ENCODE measurements at regions not wholly inside any gene's neighbourhood (a gene's known extent, or its start where the extent isn't known, plus 50 kb on each side); places are given as distances from the start of the nearest gene placed in this dataset.

DNA sequence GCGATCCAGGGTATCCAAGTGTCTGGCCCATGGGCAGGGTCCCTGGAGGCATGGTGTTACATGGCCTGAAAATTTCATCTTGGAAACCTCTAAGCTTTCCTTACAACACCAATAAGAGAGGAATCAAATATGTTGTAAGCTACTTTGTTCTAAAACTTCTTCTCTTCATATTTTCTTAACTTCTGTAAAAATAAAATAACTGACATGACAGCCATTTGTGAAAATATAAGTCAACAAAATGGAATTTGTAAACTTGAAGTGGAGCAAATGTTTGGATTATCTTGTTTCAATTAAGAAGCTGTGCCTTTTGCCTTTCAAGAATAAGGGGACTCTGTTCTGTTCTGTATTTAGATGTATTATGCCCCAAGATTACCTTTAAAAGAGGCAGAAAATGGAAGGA lies 319.7 kb downstream of the LPIN1 start:
- H3K9ac ChIP-seq (ENCODE audit: insufficient read depth in 1 of 2, low read length in 2 of 2): no peak overlapping the region
- 97 to 100% methylated on average over 1 of the region's 1 CpG for WGBS, 2 donors
- DNase-seq (no peak), ATAC-seq (ENCODE audit: insufficient read depth, low FRiP score) (no peak)
- H3K27ac ChIP-seq (ENCODE audit: low read depth in 1 of 2, low read length in 1 of 2): no peak overlapping the region
- H3K4me1 ChIP-seq (ENCODE audit: control insufficient read depth in 5 of 5, insufficient read depth in 5 of 5, low read length in 5 of 5): peaks cover 0 to 18% (median 0%) of the 10 kb centered on the region in 5 donors
- no peak overlapping the region for H3K4me3 ChIP-seq
- no peaks in the 10 kb centered on the region for H3K9me3 ChIP-seq (ENCODE audit: control insufficient read depth in 4 of 4, insufficient read depth in 3 of 4, low read length in 3 of 4)
- H3K36me3 ChIP-seq (ENCODE audit: control insufficient read depth in 4 of 4, insufficient read depth in 4 of 4, low read length in 4 of 4): no peaks in the 10 kb centered on the region
- H3K27me3 ChIP-seq (ENCODE audit: control insufficient read depth in 3 of 3, insufficient read depth in 3 of 3, low read length in 2 of 3): no peaks in the 10 kb centered on the region
- TF ChIP-seq, protein P1, sequence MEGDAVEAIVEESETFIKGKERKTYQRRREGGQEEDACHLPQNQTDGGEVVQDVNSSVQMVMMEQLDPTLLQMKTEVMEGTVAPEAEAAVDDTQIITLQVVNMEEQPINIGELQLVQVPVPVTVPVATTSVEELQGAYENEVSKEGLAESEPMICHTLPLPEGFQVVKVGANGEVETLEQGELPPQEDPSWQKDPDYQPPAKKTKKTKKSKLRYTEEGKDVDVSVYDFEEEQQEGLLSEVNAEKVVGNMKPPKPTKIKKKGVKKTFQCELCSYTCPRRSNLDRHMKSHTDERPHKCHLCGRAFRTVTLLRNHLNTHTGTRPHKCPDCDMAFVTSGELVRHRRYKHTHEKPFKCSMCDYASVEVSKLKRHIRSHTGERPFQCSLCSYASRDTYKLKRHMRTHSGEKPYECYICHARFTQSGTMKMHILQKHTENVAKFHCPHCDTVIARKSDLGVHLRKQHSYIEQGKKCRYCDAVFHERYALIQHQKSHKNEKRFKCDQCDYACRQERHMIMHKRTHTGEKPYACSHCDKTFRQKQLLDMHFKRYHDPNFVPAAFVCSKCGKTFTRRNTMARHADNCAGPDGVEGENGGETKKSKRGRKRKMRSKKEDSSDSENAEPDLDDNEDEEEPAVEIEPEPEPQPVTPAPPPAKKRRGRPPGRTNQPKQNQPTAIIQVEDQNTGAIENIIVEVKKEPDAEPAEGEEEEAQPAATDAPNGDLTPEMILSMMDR (IDR thresholded peaks at IDR 0.05; ENCODE audit: control extremely low read depth, extremely low read depth): no peak

DNA sequence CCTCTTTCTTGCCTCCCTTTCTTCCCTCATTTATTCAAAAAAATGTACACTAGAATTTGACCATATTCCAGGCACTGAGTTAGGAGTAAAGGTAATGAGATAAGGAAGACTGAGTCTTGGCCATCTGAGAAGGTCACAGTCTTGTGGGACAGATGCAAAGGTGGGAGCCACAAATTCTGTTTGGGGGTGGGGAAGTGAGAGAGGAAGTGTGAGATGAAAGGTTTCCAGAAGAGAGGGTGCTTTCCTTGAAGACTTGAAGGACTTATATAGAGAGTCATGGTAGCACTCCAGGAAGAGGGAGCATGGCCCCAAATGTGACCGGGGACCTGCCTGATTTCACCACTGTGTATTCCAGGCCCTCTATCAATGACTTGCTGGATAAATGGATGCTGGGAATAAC lies 320.6 kb downstream of the LPIN1 start:
- H3K27ac ChIP-seq (ENCODE audit: low read depth in 1 of 2, low read length in 1 of 2): no peak overlapping the region
- TF ChIP-seq, protein P1 (IDR thresholded peaks at IDR 0.05; ENCODE audit: control extremely low read depth, extremely low read depth): no peak
- no peaks in the 10 kb centered on the region for H3K9me3 ChIP-seq (ENCODE audit: control insufficient read depth in 4 of 4, insufficient read depth in 3 of 4, low read length in 3 of 4)
- no peak overlapping the region for H3K4me3 ChIP-seq
- H3K36me3 ChIP-seq (ENCODE audit: control insufficient read depth in 4 of 4, insufficient read depth in 4 of 4, low read length in 4 of 4): no peaks in the 10 kb centered on the region
- no peak for ATAC-seq (ENCODE audit: insufficient read depth, low FRiP score)
- peaks cover 0 to 10% (median 0%) of the 10 kb centered on the region in 5 donors for H3K4me1 ChIP-seq (ENCODE audit: control insufficient read depth in 5 of 5, insufficient read depth in 5 of 5, low read length in 5 of 5)
- no peak for DNase-seq
- H3K27me3 ChIP-seq (ENCODE audit: control insufficient read depth in 3 of 3, insufficient read depth in 3 of 3, low read length in 2 of 3): no peaks in the 10 kb centered on the region
- WGBS, 2 donors: 93 to 100% methylated on average over 1 of the region's 1 CpG
- no peak overlapping the region for H3K9ac ChIP-seq (ENCODE audit: insufficient read depth in 1 of 2, low read length in 2 of 2)

DNA sequence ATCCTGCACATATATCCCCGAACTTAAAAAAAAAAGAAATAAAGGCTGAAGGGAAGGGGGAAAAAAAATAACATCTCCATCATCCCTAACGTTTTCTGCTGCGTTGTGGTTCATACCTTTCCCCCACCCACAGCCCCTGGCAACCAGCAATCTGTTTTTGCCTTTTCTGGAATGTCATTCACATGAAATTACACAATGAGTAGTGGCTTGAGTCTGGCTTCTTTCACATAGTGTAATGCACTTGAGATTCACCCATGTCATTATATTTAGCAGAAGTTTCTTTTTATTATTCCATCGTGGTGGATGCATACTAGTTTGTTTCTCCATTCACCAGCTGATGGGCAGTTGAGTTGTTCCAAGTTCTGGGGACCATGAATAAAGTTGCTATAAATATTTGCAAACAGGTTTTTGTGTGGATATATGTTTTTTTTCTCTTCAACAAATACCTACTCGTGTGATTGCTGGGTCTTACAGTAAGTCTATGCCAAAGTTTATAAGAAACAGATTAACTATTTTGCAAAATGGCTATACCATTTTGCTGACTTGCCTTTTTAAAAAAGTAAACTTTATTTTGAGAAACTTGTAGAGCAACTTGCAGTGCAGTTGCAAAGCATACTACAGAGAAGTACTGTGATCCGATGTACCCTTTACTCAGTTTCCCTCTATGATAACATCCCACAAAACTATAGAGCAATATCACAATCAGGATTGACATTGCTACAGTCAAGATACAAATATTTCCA lies 322.5 kb downstream of the LPIN1 start:
- Histone ChIP-seq H3K4me3 (no peak overlapping the region), H3K4me1 (ENCODE audit: control insufficient read depth in 5 of 5, insufficient read depth in 5 of 5, low read length in 5 of 5) (peaks cover 0 to 3% (median 0%) of the 10 kb centered on the region in 5 donors), H3K27me3 (ENCODE audit: control insufficient read depth in 3 of 3, insufficient read depth in 3 of 3, low read length in 2 of 3) (no peaks in the 10 kb centered on the region), H3K36me3 (ENCODE audit: control insufficient read depth in 4 of 4, insufficient read depth in 4 of 4, low read length in 4 of 4) (no peaks in the 10 kb centered on the region), H3K9ac (ENCODE audit: insufficient read depth in 1 of 2, low read length in 2 of 2) (no peak overlapping the region), H3K9me3 (ENCODE audit: control insufficient read depth in 4 of 4, insufficient read depth in 3 of 4, low read length in 3 of 4) (no peaks in the 10 kb centered on the region), H3K27ac (ENCODE audit: low read depth in 1 of 2, low read length in 1 of 2) (no peak overlapping the region)
- ATAC-seq (ENCODE audit: insufficient read depth, low FRiP score) (no peak), DNase-seq (no peak)
- TF ChIP-seq, protein P1 (IDR thresholded peaks at IDR 0.05; ENCODE audit: control extremely low read depth, extremely low read depth): no peak
- 58 to 75% methylated on average over 6 of the region's 6 CpGs for WGBS, 2 donors

DNA sequence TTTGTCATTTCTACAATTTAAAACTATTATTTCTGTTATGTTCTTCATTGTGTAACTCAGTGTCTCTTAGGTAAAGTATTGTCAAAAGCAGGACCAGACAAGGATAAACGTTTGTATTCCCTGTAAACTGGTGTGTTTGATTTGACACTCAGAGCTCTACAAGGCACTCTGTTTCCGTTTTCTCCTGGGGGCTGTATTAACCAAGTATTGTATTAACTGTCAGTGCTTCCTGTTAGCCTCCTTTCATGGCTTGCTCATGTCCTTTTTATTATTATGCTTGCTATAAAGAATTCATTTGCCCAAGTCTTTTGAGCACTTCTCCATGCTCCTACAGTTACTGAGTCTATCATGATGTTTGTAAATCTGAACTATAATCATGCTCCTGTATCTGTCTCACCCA lies 323.7 kb downstream of the LPIN1 start:
- Histone ChIP-seq H3K36me3 (ENCODE audit: control insufficient read depth in 4 of 4, insufficient read depth in 4 of 4, low read length in 4 of 4) (no peaks in the 10 kb centered on the region), H3K9me3 (ENCODE audit: control insufficient read depth in 4 of 4, insufficient read depth in 3 of 4, low read length in 3 of 4) (no peaks in the 10 kb centered on the region), H3K4me3 (no peak overlapping the region), H3K9ac (ENCODE audit: insufficient read depth in 1 of 2, low read length in 2 of 2) (no peak overlapping the region), H3K4me1 (ENCODE audit: control insufficient read depth in 5 of 5, insufficient read depth in 5 of 5, low read length in 5 of 5) (peaks cover 0 to 3% (median 0%) of the 10 kb centered on the region in 5 donors), H3K27me3 (ENCODE audit: control insufficient read depth in 3 of 3, insufficient read depth in 3 of 3, low read length in 2 of 3) (no peaks in the 10 kb centered on the region), H3K27ac (ENCODE audit: low read depth in 1 of 2, low read length in 1 of 2) (no peak overlapping the region)
- 29 to 34% methylated on average over 2 of the region's 2 CpGs for WGBS, 2 donors
- TF ChIP-seq, protein P1 (IDR thresholded peaks at IDR 0.05; ENCODE audit: control extremely low read depth, extremely low read depth): no peak
- ATAC-seq (ENCODE audit: insufficient read depth, low FRiP score) (no peak), DNase-seq (no peak)

Measured in lung (tissue), 11 donors.